ENCODE measurements at regions not wholly inside any gene's neighbourhood (a gene's known extent, or its start where the extent isn't known, plus 50 kb on each side); places are given as distances from the start of the nearest gene placed in this dataset.

GRCh38 chr14:65329911-65330310 is 82.6 kb upstream of the FUT8 start:
- TF ChIP-seq CTCF (IDR thresholded peaks at IDR 0.05; ENCODE audit: insufficient read depth, low read length, poor library complexity, severe bottlenecking), result no peak
- no peaks in the 10 kb centered on the region for H3K36me3 ChIP-seq (ENCODE audit: control insufficient read depth, insufficient read depth, low read length)
- H3K4me3 ChIP-seq (ENCODE audit: low read depth, low read length), result no peak overlapping the region
- no peak for DNase-seq (ENCODE audit: low read depth)
- no peaks in the 10 kb centered on the region for H3K27me3 ChIP-seq (ENCODE audit: control insufficient read depth, insufficient read depth, low read length)

- DNase-seq (ENCODE audit: low read depth), result no peak
- Histone ChIP-seq H3K36me3 (ENCODE audit: control insufficient read depth, insufficient read depth, low read length) (no peaks in the 10 kb centered on the region), H3K27me3 (ENCODE audit: control insufficient read depth, insufficient read depth, low read length) (no peaks in the 10 kb centered on the region), H3K4me3 (ENCODE audit: low read depth, low read length) (no peak overlapping the region)
- TF ChIP-seq CTCF (IDR thresholded peaks at IDR 0.05; ENCODE audit: insufficient read depth, low read length, poor library complexity, severe bottlenecking), result no peak
These were observed 82.1 kb upstream of the FUT8 start for GRCh38 chr14:65330416-65330815.

GRCh38 chr14:65331652-65332051 is 80.9 kb upstream of the FUT8 start:
- Histone ChIP-seq H3K4me3 (ENCODE audit: low read depth, low read length) (no peak overlapping the region), H3K36me3 (ENCODE audit: control insufficient read depth, insufficient read depth, low read length) (no peaks in the 10 kb centered on the region), H3K27me3 (ENCODE audit: control insufficient read depth, insufficient read depth, low read length) (no peaks in the 10 kb centered on the region)
- no peak for TF ChIP-seq CTCF (IDR thresholded peaks at IDR 0.05; ENCODE audit: insufficient read depth, low read length, poor library complexity, severe bottlenecking)
- no peak for DNase-seq (ENCODE audit: low read depth)

- H3K36me3 ChIP-seq (ENCODE audit: control insufficient read depth, insufficient read depth, low read length), result no peaks in the 10 kb centered on the region
- H3K4me3 ChIP-seq (ENCODE audit: low read depth, low read length), result no peak overlapping the region
- no peak for DNase-seq (ENCODE audit: low read depth)
- no peaks in the 10 kb centered on the region for H3K27me3 ChIP-seq (ENCODE audit: control insufficient read depth, insufficient read depth, low read length)
- no peak for TF ChIP-seq CTCF (IDR thresholded peaks at IDR 0.05; ENCODE audit: insufficient read depth, low read length, poor library complexity, severe bottlenecking)
These were observed 80.2 kb upstream of the FUT8 start for GRCh38 chr14:65332141-65332871.

- H3K36me3 ChIP-seq (ENCODE audit: control insufficient read depth, insufficient read depth, low read length), result no peaks in the 10 kb centered on the region
- no peak for TF ChIP-seq CTCF (IDR thresholded peaks at IDR 0.05; ENCODE audit: insufficient read depth, low read length, poor library complexity, severe bottlenecking)
- no peak for DNase-seq (ENCODE audit: low read depth)
- no peaks in the 10 kb centered on the region for H3K27me3 ChIP-seq (ENCODE audit: control insufficient read depth, insufficient read depth, low read length)
- H3K4me3 ChIP-seq (ENCODE audit: low read depth, low read length), result no peak overlapping the region
These were observed 78.4 kb upstream of the FUT8 start for GRCh38 chr14:65333943-65334687.
